Activated CD8-positive, alpha-beta T cell treated with anti-CD3 and anti-CD28 coated beads for 36 hours (primary cell): ENCODE measurements at regions not wholly inside any gene's neighbourhood (a gene's known extent, or its start where the extent isn't known, plus 50 kb on each side); places are given as distances from the start of the nearest gene placed in this dataset.

Source experiments
- ATAC-seq: fragments of 200-7000 bp; cut with Tn5 transposase; one replicate; pipeline ENCODE4 v1.10.0; 2021; ENCODE audit warnings: mild to moderate bottlenecking, moderate library complexity
- CTCF ChIA-PET: fragments of 350-600 bp; sonication (Branson Sonifier 250); formaldehyde crosslinking; loops from one replicate; lab custom pipeline; 2021; ENCODE audit warnings: antibody characterized with exemption; lab: Charles Lee
- POLR2A ChIA-PET: fragments of 350-600 bp; sonication (Branson Sonifier 250); formaldehyde crosslinking; loops from one replicate; lab custom pipeline; 2021; ENCODE audit warnings: antibody characterized with exemption; lab: Charles Lee
- DNase-seq: peaks from one replicate; pipeline ENCODE4 v3.0.0-alpha.2; 2020
- H3K27ac Mint-ChIP-seq: one replicate; pipeline ENCODE4 v1.8.0; 2021; ENCODE audit warnings: mild to moderate bottlenecking, mixed read lengths
- H3K27me3 Mint-ChIP-seq: one replicate; pipeline ENCODE4 v1.8.0; 2021; ENCODE audit warnings: mixed read lengths
- H3K36me3 Mint-ChIP-seq: one replicate; pipeline ENCODE4 v1.8.0; 2021; ENCODE audit warnings: low read depth, mixed read lengths
- H3K4me1 Mint-ChIP-seq: one replicate; pipeline ENCODE4 v1.8.0; 2021; ENCODE audit warnings: low read depth, mixed read lengths
- H3K4me3 Mint-ChIP-seq: one replicate; pipeline ENCODE4 v1.8.0; 2021; ENCODE audit warnings: mild to moderate bottlenecking, moderate library complexity, mixed read lengths
- H3K9me3 Mint-ChIP-seq: one replicate; pipeline ENCODE4 v1.8.0; 2021; ENCODE audit warnings: mixed read lengths
- CTCF ChIP-seq: fragments of 200-600 bp; IDR thresholded peaks from one replicate; pipeline ENCODE4 v1.8.0; 2022; ENCODE audit warnings: antibody characterized with exemption, mild to moderate bottlenecking
- intact Hi-C: fragments of 100-400 bp; cut with micrococcal nuclease; formaldehyde crosslinking; loops from one replicate; pipeline ENCODE4 v1.10.0; 2022

DNA sequence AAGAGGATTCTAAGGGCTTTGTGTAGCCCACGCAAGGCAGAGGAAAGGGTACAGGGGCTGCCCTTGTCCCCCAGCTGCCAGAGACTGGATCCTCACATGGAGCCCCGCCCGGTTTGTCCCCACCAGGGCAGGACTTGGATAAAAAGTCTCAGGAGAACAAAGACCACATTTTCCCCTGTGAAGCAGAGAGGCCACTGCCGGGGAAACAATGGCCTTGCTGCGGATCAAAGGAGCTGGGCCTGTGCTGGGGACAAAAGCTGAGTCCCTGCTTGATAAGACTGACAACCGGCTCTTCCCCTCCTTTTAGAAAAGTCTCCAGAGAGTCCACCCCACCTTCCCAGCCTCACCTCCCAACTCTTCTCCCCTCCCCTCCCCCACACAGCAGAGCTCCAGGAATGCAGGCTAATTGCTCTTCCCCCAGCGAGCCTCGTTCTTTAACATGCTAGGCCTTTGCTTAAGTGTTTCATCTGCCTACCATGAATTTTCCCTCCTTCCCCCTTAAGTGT is 142.4 kb downstream of the PLPP3 start:
- no peak overlapping the region for H3K4me3 Mint-ChIP-seq
- no peak for DNase-seq
- H3K27ac Mint-ChIP-seq: no peak overlapping the region
- H3K4me1 Mint-ChIP-seq: no peaks in the 10 kb centered on the region
- no peaks in the 10 kb centered on the region for H3K27me3 Mint-ChIP-seq
- no peaks in the 10 kb centered on the region for H3K36me3 Mint-ChIP-seq
- ATAC-seq: no peak
- H3K9me3 Mint-ChIP-seq: no peaks in the 10 kb centered on the region
- TF ChIP-seq CTCF: no peak
- ChIA-PET CTCF (no interaction called here), POLR2A (no interaction called here)
- intact Hi-C loops: no loop called here

GRCh38 chr1:56436296-56436695 is 143.1 kb downstream of the PLPP3 start:
- H3K4me3 Mint-ChIP-seq: no peak overlapping the region
- CTCF ChIA-PET: no interaction called here
- no peak overlapping the region for H3K27ac Mint-ChIP-seq
- no peaks in the 10 kb centered on the region for H3K36me3 Mint-ChIP-seq
- H3K4me1 Mint-ChIP-seq: no peaks in the 10 kb centered on the region
- POLR2A ChIA-PET: no interaction called here
- no peaks in the 10 kb centered on the region for H3K27me3 Mint-ChIP-seq
- no peaks in the 10 kb centered on the region for H3K9me3 Mint-ChIP-seq
- ATAC-seq (no peak), DNase-seq (no peak)
- no peak for TF ChIP-seq CTCF
- intact Hi-C loops: no loop called here

DNA sequence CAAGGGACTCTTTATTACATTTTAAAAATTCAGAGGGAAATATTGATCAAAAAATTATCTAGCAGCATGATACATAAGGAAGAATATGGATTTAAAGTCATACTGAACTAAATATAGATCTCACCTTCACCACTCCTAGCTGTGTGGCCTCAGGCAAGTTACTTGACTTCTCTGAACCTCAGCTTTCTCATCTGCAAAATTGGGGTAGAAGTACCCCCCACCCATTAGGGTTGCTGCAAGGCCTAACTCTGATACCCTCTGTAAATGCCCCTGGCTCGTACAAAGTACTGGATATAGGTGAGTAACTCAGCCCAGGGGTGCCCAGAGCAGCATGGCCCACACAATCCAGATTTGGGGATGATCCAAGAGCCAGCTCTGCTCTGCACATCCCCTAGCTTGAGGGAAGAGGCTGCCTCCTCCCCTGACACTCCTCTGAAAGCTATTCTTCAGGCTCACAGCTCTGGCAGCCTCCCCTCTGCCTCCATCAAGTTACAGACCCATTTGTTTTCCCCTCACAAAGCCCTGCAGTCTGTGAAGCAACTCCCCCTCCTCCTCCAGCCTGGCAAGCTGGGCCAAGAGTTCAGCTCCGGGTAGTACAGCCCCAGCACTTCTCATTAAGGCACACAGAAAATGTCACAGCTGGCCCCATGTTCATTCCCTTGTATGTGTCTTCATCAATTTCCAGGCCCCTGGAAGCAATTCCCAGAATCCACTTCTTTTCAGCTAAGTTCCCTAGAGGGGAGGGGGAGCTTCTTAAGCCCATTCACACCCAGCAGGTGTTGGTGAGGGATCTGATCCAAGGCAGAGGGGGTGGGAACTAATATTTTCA is 143.7 kb downstream of the PLPP3 start:
- no peak for TF ChIP-seq CTCF
- no peaks in the 10 kb centered on the region for H3K27me3 Mint-ChIP-seq
- DNase-seq: no peak
- ChIA-PET POLR2A (no interaction called here), CTCF (no interaction called here)
- no peak overlapping the region for H3K4me3 Mint-ChIP-seq
- H3K36me3 Mint-ChIP-seq: no peaks in the 10 kb centered on the region
- H3K4me1 Mint-ChIP-seq: no peaks in the 10 kb centered on the region
- ATAC-seq: no peak
- intact Hi-C loops: no loop called here
- H3K9me3 Mint-ChIP-seq: no peaks in the 10 kb centered on the region
- H3K27ac Mint-ChIP-seq: no peak overlapping the region

DNA sequence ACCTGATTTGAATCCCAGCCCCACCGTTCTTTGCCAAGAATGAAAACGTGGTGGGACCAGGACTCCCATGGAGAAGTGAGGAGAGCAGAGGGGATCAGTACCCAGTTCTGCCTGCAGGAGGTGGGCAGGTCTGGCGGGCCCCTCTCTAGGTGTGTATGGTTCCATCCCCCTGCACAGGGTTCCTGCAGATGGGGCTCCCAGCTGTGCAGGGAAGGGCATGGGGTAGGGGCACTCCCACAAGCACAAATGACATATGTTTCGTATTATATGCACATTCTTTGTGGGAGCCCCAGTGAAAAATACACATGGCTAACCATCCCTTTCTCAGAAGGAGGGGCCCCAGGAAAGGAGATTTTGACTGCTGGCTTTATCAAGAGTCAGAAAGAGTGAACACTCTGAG is 144.6 kb downstream of the PLPP3 start:
- CTCF ChIA-PET: no interaction called here
- no peak overlapping the region for H3K4me3 Mint-ChIP-seq
- TF ChIP-seq CTCF: no peak
- ATAC-seq (no peak), DNase-seq (no peak)
- intact Hi-C loops: no loop called here
- POLR2A ChIA-PET: no interaction called here
- no peaks in the 10 kb centered on the region for H3K9me3 Mint-ChIP-seq
- H3K27me3 Mint-ChIP-seq: no peaks in the 10 kb centered on the region
- no peaks in the 10 kb centered on the region for H3K36me3 Mint-ChIP-seq
- no peak overlapping the region for H3K27ac Mint-ChIP-seq
- H3K4me1 Mint-ChIP-seq: no peaks in the 10 kb centered on the region

DNA sequence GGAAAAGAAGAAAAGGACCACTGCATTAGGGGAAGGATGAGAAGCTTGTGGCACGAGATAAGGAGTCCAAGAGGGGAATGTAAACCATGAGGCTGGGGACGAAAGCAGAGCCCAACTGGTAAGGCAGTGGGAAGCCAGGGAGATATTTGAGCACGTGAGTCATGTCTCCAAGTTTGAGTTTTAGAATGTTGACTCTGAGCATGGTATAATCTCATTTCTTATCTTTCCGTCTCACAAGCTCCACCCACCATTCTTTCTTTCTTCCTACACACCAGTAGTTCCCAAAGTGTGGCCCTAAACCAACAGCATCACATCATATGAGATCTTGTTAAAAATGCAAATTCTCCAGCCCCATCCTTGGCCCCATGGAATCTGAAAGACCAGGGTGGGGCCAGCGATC is 145.3 kb downstream of the PLPP3 start:
- ChIA-PET POLR2A (no interaction called here), CTCF (no interaction called here)
- DNase-seq: no peak
- intact Hi-C loops: no loop called here
- Mint-ChIP-seq H3K4me3 (no peak overlapping the region), H3K27ac (no peak overlapping the region), H3K9me3 (no peaks in the 10 kb centered on the region), H3K4me1 (no peaks in the 10 kb centered on the region), H3K27me3 (no peaks in the 10 kb centered on the region), H3K36me3 (no peaks in the 10 kb centered on the region)
- TF ChIP-seq CTCF: no peak
- no peak for ATAC-seq
